ENCODE measurements at regions not wholly inside any gene's neighbourhood (a gene's known extent, or its start where the extent isn't known, plus 50 kb on each side); places are given as distances from the start of the nearest gene placed in this dataset.

DNA sequence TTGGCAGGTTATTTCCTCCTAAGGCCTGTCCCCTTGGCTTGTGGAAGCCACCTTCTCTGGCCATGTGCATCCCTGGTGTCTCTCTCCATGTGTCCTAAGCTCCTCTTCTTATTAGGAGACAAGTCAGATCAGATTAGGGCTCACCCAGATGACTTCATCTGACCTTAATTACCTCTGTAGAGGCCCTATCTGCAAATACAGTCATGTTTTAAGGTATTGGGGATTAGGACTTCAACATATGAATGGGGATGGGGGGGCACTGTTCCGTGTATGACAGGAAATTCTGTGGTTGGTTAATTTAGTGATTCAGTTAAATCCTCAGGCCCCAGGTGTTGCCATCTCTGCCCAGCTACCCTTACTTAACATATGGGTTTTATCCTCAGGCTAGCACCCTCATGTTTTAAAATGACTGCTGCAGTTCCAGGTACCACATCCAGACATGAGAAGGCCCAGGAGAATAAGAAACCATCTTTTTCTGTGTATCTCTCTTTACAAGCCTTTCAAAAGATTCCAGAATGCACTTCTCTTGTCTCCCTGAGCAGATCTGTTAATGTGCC, 51.9 kb upstream of the RAI14 start:
- no peak for FAIRE-seq

DNA sequence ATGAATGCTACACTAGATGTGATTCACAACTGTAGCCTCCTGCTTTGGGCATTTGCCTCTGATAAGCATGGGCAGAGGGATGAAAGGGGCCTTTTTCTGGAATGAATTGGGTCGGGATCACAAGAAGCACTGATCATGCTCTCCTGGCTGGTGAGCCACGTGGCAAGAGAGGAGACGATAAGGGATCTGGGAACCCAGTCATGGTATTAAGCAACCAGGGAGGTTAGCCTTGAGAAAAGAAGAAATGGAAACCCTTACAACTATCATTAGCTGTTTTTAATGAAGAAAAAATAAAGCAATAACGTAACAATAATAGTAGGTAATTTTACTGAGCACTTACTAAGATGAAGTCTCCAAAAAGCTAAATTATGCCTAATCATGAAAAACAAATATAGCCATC, 50.0 kb upstream of the RAI14 start:
- FAIRE-seq: no peak
